GM19468 (cell line): ENCODE measurements at regions not wholly inside any gene's neighbourhood (a gene's known extent, or its start where the extent isn't known, plus 50 kb on each side); places are given as distances from the start of the nearest gene placed in this dataset.
"Not testable (repeated sequence)": the region's sequence is repeated elsewhere in the genome, so short reads cannot be mapped to it uniquely, and the experiment has no call there.

Experiments
- ATAC-seq: cut with Tn5 transposase; IDR thresholded peaks from one replicate; pipeline ENCODE4 v1.9.1; 2021; ENCODE audit warnings: mild to moderate bottlenecking, moderate library complexity, moderate number of reproducible peaks; ENCODE audit not compliant: unreplicated experiment; ENCODE audit errors: extremely low read depth

GRCh38 chr6:119726086-119726485, 376.5 kb upstream of the MAN1A1 start:
- ATAC-seq, result no peak

DNA sequence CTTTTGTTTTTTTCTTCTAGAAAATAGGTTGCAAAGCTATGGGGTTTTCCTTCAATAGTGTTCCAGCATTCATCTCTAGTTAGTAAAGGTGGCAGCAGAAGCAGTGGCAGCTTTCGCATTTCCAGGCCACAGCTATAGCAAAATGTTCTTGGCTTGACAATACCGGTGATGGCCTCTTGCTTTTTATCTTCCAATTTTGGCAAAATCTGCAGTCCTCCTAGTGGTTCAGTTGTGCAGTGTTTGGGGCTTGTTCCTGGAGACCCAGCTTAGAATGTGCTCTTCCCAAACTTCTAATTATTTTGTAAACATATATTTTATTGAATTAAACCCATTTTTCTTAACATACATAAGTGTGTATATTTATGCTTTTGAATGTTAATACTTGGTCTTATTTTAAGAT, 370.6 kb upstream of the MAN1A1 start:
- no peak for ATAC-seq

- ATAC-seq, result no peak
Measured at GRCh38 chr6:119717942-119718341, 368.4 kb upstream of the MAN1A1 start.

DNA sequence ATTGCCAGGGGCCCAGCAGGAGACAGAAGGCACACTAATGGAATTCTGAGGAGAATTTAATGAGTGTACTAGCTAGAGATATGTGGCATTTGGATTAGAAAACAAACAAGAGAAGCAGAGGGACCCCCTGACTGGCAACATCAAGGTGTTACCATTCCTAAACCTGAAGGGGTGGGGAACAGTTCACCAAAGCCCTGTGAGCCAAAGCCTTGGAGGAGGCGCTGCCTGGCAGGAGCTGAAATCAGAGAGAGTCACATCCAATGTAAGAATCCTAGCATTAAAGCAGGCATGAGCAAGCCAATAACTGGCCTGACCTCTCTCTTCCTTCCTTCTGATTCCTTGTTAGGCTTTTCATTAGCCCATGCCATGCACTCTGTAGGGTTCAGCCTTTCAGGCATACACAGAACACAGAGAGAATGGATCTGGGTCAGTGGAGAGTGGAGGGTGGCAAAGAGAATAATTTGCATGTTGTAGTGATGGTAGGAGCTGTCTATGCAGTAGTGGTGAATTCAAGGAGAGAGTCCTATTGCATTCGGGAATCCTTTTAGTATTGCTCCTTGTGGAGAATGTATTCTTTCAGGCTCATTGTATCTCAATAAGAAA, 367.2 kb upstream of the MAN1A1 start:
- ATAC-seq, result no peak

DNA sequence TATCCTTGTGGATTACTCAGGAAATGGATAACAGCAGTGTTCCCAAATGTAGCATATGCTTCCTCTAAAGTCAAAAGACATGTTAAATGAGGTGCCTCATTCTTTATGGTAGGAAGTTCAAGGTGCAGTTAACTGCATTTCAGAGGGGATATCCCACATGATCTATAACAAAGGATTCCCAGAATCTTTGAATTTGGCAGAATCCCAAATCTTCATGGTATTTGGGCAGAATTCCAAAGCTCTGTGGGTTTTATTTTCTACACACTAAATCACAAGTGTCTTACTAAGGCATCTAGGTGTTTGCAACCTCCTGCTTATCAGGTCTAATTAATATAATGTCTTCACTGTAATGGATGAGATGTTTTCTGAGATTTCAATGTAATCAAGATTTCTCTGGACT, 364.3 kb upstream of the MAN1A1 start:
- no peak for ATAC-seq

GRCh38 chr6:119686644-119687043, 337.1 kb upstream of the MAN1A1 start:
- ATAC-seq, result no peak

DNA sequence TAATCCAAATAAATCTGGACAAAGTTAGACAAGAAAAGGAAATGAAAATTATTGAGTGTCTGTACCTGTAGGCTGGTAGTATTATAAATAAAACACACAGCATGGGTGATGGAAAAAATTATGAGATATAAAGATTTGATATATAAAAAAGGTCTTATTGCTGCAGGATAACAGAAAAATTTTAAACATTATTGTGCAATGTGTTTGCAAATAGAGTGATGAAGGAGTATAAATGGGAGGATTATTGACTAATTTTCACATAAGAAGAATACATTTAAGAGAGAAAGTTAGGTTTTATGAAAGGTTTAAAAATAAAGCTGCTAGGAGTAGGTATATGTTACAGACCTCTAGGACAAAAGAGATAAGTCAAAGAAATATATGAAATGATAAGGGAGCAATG, 336.7 kb upstream of the MAN1A1 start:
- no peak for ATAC-seq

DNA sequence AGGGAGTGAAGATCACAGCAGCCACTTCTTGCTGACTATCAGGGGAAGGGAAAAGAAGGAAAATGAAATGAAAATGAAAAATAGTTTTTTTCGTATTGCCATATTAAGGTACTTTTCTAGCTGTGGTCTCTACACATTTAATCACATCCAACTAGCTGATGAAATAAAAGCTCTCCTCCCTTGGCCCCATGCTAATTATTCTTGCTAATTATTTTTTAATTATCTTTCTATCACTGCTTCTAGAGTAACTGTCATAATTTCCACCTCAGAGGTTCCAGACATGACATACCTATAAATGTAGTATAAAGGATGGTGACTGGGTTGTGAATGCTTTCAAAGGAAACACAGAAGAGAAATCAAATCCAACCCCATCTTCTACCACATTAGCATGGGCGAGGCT, 334.1 kb upstream of the MAN1A1 start:
- no peak for ATAC-seq

DNA sequence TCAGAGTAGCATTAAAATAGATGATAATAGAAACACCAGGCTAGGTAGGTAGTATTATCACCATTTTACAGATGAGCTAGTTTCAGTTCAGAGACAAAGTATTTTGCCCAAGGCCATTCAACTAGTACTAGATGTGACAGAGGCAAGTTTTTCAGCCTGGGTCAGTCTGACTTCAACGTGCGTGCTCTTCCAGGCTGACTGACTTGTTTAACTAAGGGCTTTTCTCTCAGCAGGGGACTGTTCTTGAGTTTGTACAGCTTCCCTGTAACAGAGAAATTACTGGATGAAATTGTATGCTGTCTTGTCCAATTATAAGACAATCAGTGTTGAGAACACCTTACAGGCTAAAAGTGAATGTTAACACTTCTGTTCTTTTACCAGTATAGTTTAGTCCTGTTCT, 333.5 kb upstream of the MAN1A1 start:
- ATAC-seq, result no peak

DNA sequence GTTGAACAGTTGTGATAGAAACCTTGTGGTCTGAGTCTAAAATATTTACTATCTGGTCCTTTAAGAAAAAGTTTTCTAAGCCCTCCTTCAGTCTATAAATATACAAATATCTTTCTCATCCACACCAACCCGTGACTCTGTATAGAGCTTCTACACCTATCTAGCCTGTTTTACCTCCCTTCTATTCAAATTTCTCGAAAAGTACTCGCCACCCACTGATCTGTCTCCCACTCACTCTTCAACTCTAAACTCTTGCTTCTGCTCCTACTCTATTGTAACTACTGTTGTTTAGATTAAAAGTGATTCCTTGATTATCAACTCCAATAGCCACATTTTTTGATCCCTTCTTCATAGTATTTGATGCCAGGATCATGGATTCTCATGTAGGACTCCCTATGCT, 329.4 kb upstream of the MAN1A1 start:
- ATAC-seq, result no peak

DNA sequence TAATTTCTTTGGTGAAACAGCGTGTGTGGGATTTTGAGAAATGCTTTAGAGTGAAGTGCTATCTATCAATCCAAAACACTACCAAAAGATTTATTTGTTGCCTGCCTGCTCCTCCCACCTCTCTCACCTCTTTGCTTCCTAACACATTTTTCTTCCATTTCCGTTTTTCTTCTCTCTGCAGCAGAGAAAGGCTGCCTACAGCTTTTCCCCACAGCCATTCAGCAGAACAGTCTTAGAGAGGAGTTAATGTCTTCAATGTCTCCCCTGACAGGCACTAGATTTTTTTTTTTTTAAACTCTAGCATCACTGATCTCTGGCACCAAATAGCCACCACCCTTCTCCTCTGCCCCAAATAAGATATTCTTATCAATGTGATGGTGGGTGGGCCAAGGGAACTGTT, 327.8 kb upstream of the MAN1A1 start:
- ATAC-seq, result no peak

DNA sequence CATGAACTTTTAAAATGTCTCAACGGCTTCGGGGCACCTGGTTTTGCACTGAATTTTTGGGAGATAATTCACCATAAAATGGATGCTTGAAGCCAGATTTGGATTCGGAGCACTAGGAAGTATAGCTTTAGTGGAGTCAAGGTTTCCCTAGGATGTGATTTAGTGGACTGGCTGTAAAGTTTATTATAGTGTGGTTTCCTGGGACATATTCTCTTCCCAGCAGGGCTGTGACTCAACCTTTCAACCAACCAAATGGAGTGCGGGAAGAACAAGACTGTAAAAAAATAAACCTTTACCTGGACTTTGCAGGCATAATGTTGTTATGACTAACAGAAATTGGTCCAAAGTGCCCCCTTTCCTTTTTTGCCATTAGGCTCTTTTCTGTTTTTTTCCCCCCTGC, 327.4 kb upstream of the MAN1A1 start:
- no peak for ATAC-seq

- no peak for ATAC-seq
Measured at GRCh38 chr6:119676230-119676629, 326.7 kb upstream of the MAN1A1 start.

DNA sequence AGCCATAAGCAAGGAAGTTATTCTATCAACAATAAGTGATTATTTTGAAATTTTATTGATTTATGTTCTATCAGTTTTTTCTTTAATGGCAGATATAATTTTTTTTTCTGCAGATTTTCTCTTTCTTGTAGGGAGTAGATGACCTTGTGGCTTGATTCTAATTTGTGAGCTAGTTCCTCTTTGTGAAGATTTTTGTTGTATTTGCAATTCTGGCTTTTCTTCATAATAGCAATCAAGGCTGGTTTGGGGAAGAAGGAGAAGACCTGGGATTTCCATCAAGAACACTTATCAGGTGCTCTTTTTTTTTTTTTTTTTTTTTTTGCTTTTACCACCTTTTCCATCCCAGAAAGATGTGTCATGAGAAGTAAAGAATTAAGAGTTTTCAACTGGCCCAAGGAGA, 324.2 kb upstream of the MAN1A1 start:
- ATAC-seq, result no peak

GRCh38 chr6:119672725-119673124, 323.2 kb upstream of the MAN1A1 start:
- no peak for ATAC-seq

DNA sequence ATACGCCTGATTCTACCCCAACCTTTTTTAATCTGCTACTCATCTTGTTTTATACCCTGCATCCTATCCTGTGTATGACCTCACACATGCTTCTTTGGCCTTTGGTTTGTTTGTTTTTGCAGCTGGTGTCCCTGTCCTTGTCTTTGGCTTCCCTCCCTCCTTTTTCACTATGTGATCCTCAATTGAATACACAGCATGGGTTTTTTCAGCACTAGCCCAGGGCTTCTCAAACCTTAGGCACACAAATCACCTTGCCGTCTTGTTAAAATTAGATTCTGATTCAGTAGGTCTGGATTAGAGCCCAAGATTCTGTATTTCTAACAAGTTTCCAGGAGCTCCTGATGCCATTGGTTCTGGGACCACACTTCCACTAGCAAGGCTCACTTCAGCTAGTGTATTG, 321.5 kb upstream of the MAN1A1 start:
- no peak for ATAC-seq

GRCh38 chr6:119669221-119669620, 319.7 kb upstream of the MAN1A1 start:
- no peak for ATAC-seq

DNA sequence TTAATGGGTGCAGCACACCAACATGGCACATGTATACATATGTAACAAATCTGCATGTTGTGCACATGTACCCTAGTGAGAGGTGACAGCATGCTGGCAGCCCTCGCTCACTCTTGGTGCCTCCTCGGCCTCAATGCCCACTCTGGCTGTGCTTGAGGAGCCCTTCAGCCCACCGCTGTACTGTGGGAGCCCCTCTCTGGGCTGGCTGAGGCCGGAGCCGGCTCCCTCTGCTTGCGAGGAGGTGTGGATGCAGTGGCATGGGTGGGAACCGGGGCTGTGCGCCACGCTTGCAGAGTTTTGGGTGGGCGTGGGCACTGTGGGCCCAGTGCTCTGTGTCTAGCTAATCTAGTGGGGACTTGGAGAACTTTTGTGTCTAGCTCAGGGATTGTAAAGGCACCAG, 315.9 kb upstream of the MAN1A1 start:
- ATAC-seq, result not testable (repeated sequence)

DNA sequence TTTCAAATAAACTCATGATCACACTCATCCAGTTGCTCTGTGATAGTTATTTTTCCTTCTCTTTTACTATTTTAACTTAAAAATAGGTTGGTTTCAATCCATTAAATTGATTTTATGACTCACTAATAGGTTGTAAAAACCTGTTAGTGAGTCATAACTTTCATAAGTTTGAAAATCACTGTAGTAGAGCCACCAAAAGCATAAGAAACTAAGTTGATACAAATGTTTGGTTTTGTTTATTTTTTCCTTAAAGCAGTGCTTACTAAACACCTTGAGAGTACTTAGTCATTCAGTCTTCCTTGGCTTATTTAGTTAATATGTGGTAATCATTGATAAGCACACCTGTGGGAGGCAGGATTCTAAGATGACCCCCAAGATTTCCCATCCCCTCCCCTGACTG, 312.1 kb upstream of the MAN1A1 start:
- no peak for ATAC-seq

DNA sequence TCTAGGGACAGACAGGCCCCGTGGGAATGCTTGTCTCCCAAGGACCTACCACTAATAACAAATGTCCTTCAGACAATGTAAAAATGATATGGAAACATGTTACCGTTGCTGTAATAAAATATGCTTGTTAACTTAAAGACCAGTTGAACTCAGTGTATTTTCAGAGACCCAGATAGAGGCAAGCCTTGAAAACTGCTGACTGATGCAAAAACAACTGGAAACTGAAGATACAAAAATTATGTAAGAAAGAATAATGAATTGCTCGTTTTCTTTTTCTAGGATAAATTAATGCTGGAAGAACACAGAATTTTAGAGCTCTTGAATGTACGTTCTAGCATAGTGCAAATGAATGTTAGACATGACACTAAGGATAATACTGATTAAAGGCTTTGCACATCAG, 311.5 kb upstream of the MAN1A1 start:
- ATAC-seq, result no peak

GRCh38 chr6:119658917-119659316, 309.4 kb upstream of the MAN1A1 start:
- no peak for ATAC-seq

DNA sequence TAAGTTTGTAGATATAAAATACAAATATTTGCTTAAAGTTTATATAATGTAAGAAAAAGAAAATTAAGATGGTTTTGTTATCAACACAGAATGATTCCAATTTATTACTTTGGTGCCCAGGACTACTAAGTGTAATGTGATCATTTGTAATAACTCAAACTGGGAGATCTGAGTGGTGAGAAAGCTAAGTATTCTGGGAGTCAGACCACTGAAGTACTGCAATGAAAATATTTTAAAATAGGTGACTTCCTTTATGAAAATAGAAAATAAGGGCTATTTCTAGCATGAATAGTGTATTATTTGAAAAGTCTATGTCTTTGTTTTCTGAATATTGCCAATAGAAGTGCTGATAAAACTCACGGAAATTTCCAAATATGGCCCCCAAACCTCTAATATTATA, 305.6 kb upstream of the MAN1A1 start:
- ATAC-seq, result no peak

DNA sequence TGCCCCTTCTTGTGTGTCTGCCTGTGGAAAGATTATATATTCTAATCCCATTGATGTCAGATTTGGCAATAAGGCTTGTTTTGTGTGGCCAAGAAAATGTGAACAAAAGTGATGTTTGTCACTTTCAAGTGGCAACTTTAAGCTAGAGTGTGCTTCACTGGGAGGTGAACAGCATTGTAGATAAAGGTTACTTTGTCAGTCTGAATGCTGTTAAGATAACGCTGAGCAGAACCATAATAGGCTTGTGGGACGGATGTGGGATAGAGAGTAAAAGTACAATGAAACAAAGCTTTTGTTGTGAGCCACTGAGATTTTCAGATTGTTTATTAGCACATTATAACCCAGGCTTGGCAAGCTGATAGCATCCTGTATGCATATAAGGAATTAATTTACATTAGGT, 303.8 kb upstream of the MAN1A1 start:
- ATAC-seq, result no peak
